Fibroblast of lung (primary cell): ENCODE measurements at regions not wholly inside any gene's neighbourhood (a gene's known extent, or its start where the extent isn't known, plus 50 kb on each side); places are given as distances from the start of the nearest gene placed in this dataset.

Experiments
- CTCF ChIP-seq, 2 donors: IDR thresholded peaks in 1 of 2; conservative IDR thresholded peaks in 1 of 2; 1 replicate in 1 of 2; 2 replicates in 1 of 2; pipeline ENCODE4 v1.5.1; 2011 to 2012; ENCODE audit warnings: low read length in 2 of 2, control low read depth in 1 of 2, inconsistent platforms in 1 of 2, low read depth in 1 of 2, mild to moderate bottlenecking in 1 of 2
- EZH2 ChIP-seq: IDR thresholded peaks from 2 replicates; pipeline ENCODE4 v1.5.1; 2012; ENCODE audit warnings: low read length, control low read depth, mild to moderate bottlenecking; ENCODE audit errors: missing control alignments

GRCh38 chr5:159680095-159680494 is 236.2 kb upstream of the ADRA1B start:
- TF ChIP-seq CTCF (conservative IDR thresholded peaks at IDR 0.05 in 1 of 2, IDR thresholded peaks at IDR 0.05 in 1 of 2; ENCODE audit: low read depth in 1 of 2, low read length in 2 of 2), result no peak
- no peak for TF ChIP-seq EZH2
